ENCODE measurements at regions not wholly inside any gene's neighbourhood (a gene's known extent, or its start where the extent isn't known, plus 50 kb on each side); places are given as distances from the start of the nearest gene placed in this dataset.

GRCh38 chr2:196565106-196565765 lies 74.3 kb upstream of the CCDC150 start:
- Histone ChIP-seq H3K27me3 (ENCODE audit: low read depth, low read length) (no peaks in the 10 kb centered on the region; the same call in 1 of the 2 replicates), H3K4me2 (ENCODE audit: low read length) (no peak overlapping the region), H3K4me3 (ENCODE audit: low read length) (no peak overlapping the region), H3K36me3 (replicated peaks; ENCODE audit: low read depth, low read length) (no peaks in the 10 kb centered on the region), H3K4me1 (ENCODE audit: low read length) (no peaks in the 10 kb centered on the region), H3K9ac (ENCODE audit: low read length) (no peak overlapping the region), H3K27ac (ENCODE audit: low read length) (no peak overlapping the region), H4K20me1 (ENCODE audit: insufficient read depth, low read length) (no peaks in the 10 kb centered on the region), H3K9me3 (ENCODE audit: insufficient read depth, low read length) (no peaks in the 10 kb centered on the region), H3K79me2 (ENCODE audit: low read length) (no peaks in the 10 kb centered on the region), H2AFZ (ENCODE audit: low read depth, low read length) (no peak overlapping the region)
- TF ChIP-seq EZH2phosphoT487 (IDR thresholded peaks at IDR 0.05; ENCODE audit: low read depth) (no peak), CTCF (IDR thresholded peaks at IDR 0.05; ENCODE audit: low read depth, low read length) (no peak)

- Histone ChIP-seq H3K79me2 (ENCODE audit: low read length) (no peaks in the 10 kb centered on the region), H4K20me1 (ENCODE audit: insufficient read depth, low read length) (no peaks in the 10 kb centered on the region), H3K9ac (ENCODE audit: low read length) (no peak overlapping the region), H3K27me3 (ENCODE audit: low read depth, low read length) (no peaks in the 10 kb centered on the region; the same call in 1 of the 2 replicates), H3K4me1 (ENCODE audit: low read length) (no peaks in the 10 kb centered on the region), H3K36me3 (replicated peaks; ENCODE audit: low read depth, low read length) (no peaks in the 10 kb centered on the region), H2AFZ (ENCODE audit: low read depth, low read length) (no peak overlapping the region), H3K4me3 (ENCODE audit: low read length) (no peak overlapping the region), H3K27ac (ENCODE audit: low read length) (no peak overlapping the region), H3K4me2 (ENCODE audit: low read length) (no peak overlapping the region), H3K9me3 (ENCODE audit: insufficient read depth, low read length) (no peaks in the 10 kb centered on the region)
- TF ChIP-seq CTCF (IDR thresholded peaks at IDR 0.05; ENCODE audit: low read depth, low read length): no peak
- no peak for TF ChIP-seq EZH2phosphoT487 (IDR thresholded peaks at IDR 0.05; ENCODE audit: low read depth)
Observed at GRCh38 chr2:196565982-196566381, 73.5 kb upstream of the CCDC150 start.

GRCh38 chr2:196566961-196567666 lies 72.4 kb upstream of the CCDC150 start:
- H3K4me2 ChIP-seq (ENCODE audit: low read length): no peak overlapping the region
- no peak overlapping the region for H3K4me3 ChIP-seq (ENCODE audit: low read length)
- H3K36me3 ChIP-seq (replicated peaks; ENCODE audit: low read depth, low read length): no peaks in the 10 kb centered on the region
- no peaks in the 10 kb centered on the region for H4K20me1 ChIP-seq (ENCODE audit: insufficient read depth, low read length)
- H3K9ac ChIP-seq (ENCODE audit: low read length): no peak overlapping the region
- no peaks in the 10 kb centered on the region for H3K9me3 ChIP-seq (ENCODE audit: insufficient read depth, low read length)
- H3K4me1 ChIP-seq (ENCODE audit: low read length): no peaks in the 10 kb centered on the region
- H3K79me2 ChIP-seq (ENCODE audit: low read length): no peaks in the 10 kb centered on the region
- TF ChIP-seq EZH2phosphoT487 (IDR thresholded peaks at IDR 0.05; ENCODE audit: low read depth) (no peak), CTCF (IDR thresholded peaks at IDR 0.05; ENCODE audit: low read depth, low read length) (no peak)
- no peaks in the 10 kb centered on the region; the same call in 1 of the 2 replicates for H3K27me3 ChIP-seq (ENCODE audit: low read depth, low read length)
- H3K27ac ChIP-seq (ENCODE audit: low read length): no peak overlapping the region
- no peak overlapping the region for H2AFZ ChIP-seq (ENCODE audit: low read depth, low read length)

GRCh38 chr2:196568506-196568905 lies 71.0 kb upstream of the CCDC150 start:
- Histone ChIP-seq H3K27ac (ENCODE audit: low read length) (no peak overlapping the region), H3K36me3 (replicated peaks; ENCODE audit: low read depth, low read length) (no peaks in the 10 kb centered on the region)
- TF ChIP-seq EZH2phosphoT487 (IDR thresholded peaks at IDR 0.05; ENCODE audit: low read depth): no peak
- no peak for TF ChIP-seq CTCF (IDR thresholded peaks at IDR 0.05; ENCODE audit: low read depth, low read length)

More at GRCh38 chr2:196568506-196568905, 71.0 kb upstream of the CCDC150 start:
- Histone ChIP-seq H3K9me3 (ENCODE audit: insufficient read depth, low read length) (no peaks in the 10 kb centered on the region), H3K9ac (ENCODE audit: low read length) (no peak overlapping the region), H3K4me2 (ENCODE audit: low read length) (no peak overlapping the region), H3K4me1 (ENCODE audit: low read length) (no peaks in the 10 kb centered on the region), H2AFZ (ENCODE audit: low read depth, low read length) (no peak overlapping the region), H3K4me3 (ENCODE audit: low read length) (no peak overlapping the region), H3K27me3 (ENCODE audit: low read depth, low read length) (no peaks in the 10 kb centered on the region; the same call in 1 of the 2 replicates), H3K79me2 (ENCODE audit: low read length) (no peaks in the 10 kb centered on the region), H4K20me1 (ENCODE audit: insufficient read depth, low read length) (no peaks in the 10 kb centered on the region)

All from OCI-LY3 (cell line).